C4-2B (cell line): ENCODE measurements at regions not wholly inside any gene's neighbourhood (a gene's known extent, or its start where the extent isn't known, plus 50 kb on each side); places are given as distances from the start of the nearest gene placed in this dataset.

ENCODE experiments used
- ZFX ChIP-seq: fragments of 450-650 bp; IDR thresholded peaks from 2 replicates; pipeline ENCODE4 v1.6.1; 2017
- TF ChIP-seq, protein P1 (sequence below): fragments of 450-650 bp; conservative IDR thresholded peaks from 2 replicates; pipeline ENCODE4 v1.5.1; 2017; ENCODE audit warnings: mild to moderate bottlenecking

GRCh38 chr10:47214520-47214919 lies 85.5 kb upstream of the GDF10 start:
- TF ChIP-seq, protein P1, sequence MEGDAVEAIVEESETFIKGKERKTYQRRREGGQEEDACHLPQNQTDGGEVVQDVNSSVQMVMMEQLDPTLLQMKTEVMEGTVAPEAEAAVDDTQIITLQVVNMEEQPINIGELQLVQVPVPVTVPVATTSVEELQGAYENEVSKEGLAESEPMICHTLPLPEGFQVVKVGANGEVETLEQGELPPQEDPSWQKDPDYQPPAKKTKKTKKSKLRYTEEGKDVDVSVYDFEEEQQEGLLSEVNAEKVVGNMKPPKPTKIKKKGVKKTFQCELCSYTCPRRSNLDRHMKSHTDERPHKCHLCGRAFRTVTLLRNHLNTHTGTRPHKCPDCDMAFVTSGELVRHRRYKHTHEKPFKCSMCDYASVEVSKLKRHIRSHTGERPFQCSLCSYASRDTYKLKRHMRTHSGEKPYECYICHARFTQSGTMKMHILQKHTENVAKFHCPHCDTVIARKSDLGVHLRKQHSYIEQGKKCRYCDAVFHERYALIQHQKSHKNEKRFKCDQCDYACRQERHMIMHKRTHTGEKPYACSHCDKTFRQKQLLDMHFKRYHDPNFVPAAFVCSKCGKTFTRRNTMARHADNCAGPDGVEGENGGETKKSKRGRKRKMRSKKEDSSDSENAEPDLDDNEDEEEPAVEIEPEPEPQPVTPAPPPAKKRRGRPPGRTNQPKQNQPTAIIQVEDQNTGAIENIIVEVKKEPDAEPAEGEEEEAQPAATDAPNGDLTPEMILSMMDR: no peak
- TF ChIP-seq ZFX: no peak
